Osteocyte (in vitro differentiated cells): ENCODE measurements at regions not wholly inside any gene's neighbourhood (a gene's known extent, or its start where the extent isn't known, plus 50 kb on each side); places are given as distances from the start of the nearest gene placed in this dataset.

Experiments used
- DNase-seq: peaks from one replicate; pipeline ENCODE4 v3.0.0; 2021; ENCODE audit warnings: mixed read lengths; ENCODE audit not compliant: unreplicated experiment; ENCODE audit errors: extremely low spot score
- H3K27ac Mint-ChIP-seq: one replicate; pipeline ENCODE4 v1.8.0; 2021; ENCODE audit warnings: mild to moderate bottlenecking, mixed read lengths; ENCODE audit not compliant: unreplicated experiment
- H3K27me3 Mint-ChIP-seq: one replicate; pipeline ENCODE4 v1.8.0; 2021; ENCODE audit warnings: mixed read lengths; ENCODE audit not compliant: unreplicated experiment
- H3K36me3 Mint-ChIP-seq: one replicate; pipeline ENCODE4 v1.8.0; 2021; ENCODE audit warnings: mixed read lengths; ENCODE audit not compliant: unreplicated experiment
- H3K4me1 Mint-ChIP-seq: one replicate; pipeline ENCODE4 v1.8.0; 2021; ENCODE audit warnings: mixed read lengths; ENCODE audit not compliant: unreplicated experiment
- H3K4me3 Mint-ChIP-seq: one replicate; pipeline ENCODE4 v1.8.0; 2021; ENCODE audit warnings: mild to moderate bottlenecking, moderate library complexity, mixed read lengths; ENCODE audit not compliant: unreplicated experiment
- H3K9me3 Mint-ChIP-seq: one replicate; pipeline ENCODE4 v1.8.0; 2021; ENCODE audit warnings: mixed read lengths; ENCODE audit not compliant: unreplicated experiment
- TF ChIP-seq, protein P1 (sequence below): fragments of 200-600 bp; sonication (generic); IDR thresholded peaks from 2 replicates; pipeline ENCODE4 v1.5.0; 2021; ENCODE audit warnings: antibody characterized with exemption, mild to moderate bottlenecking, moderate library complexity

DNA sequence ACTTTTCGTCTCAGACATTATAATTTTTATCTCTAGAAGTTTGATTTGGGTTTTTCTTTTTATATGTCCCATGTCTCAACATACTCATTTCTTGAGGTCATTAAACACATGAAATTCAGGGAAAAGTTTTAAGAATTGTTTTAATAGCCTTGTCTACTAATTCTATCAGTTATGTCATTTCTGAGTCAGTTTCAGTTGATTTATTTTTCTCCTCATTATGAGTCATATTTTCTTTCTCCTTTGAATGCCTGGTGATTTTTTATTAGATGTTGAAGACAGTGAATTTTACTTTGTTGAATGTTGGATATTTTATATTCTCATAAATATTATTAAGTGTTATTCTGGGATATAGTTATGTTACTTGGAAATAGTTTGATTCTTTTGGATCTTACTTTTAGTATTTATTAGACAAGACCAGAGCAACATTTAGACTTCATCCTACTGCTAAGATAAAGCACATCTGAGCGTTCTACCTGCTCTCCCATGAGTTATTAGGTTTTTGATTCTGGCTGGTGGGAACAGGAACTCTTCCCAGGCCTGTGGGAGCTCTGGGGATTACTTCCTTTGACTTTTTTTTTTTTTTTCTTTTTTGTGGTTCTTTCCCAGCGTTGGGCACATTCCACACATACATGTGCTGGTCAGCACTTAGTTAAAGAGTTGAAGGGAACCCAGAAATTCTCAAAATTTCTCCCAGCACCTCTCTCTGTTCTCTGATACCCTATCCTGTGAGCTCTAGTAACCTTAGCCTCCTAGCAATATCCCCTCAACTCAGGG, 1157.7 kb downstream of the BCL11B start:
- H3K27me3 Mint-ChIP-seq, result no peaks in the 10 kb centered on the region
- peaks cover 27% of the 10 kb centered on the region for H3K9me3 Mint-ChIP-seq
- no peak overlapping the region for H3K27ac Mint-ChIP-seq
- no peak for DNase-seq
- no peak overlapping the region for H3K4me3 Mint-ChIP-seq
- no peaks in the 10 kb centered on the region for H3K4me1 Mint-ChIP-seq
- TF ChIP-seq, protein P1, sequence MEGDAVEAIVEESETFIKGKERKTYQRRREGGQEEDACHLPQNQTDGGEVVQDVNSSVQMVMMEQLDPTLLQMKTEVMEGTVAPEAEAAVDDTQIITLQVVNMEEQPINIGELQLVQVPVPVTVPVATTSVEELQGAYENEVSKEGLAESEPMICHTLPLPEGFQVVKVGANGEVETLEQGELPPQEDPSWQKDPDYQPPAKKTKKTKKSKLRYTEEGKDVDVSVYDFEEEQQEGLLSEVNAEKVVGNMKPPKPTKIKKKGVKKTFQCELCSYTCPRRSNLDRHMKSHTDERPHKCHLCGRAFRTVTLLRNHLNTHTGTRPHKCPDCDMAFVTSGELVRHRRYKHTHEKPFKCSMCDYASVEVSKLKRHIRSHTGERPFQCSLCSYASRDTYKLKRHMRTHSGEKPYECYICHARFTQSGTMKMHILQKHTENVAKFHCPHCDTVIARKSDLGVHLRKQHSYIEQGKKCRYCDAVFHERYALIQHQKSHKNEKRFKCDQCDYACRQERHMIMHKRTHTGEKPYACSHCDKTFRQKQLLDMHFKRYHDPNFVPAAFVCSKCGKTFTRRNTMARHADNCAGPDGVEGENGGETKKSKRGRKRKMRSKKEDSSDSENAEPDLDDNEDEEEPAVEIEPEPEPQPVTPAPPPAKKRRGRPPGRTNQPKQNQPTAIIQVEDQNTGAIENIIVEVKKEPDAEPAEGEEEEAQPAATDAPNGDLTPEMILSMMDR, result no peak
- no peaks in the 10 kb centered on the region for H3K36me3 Mint-ChIP-seq

DNA sequence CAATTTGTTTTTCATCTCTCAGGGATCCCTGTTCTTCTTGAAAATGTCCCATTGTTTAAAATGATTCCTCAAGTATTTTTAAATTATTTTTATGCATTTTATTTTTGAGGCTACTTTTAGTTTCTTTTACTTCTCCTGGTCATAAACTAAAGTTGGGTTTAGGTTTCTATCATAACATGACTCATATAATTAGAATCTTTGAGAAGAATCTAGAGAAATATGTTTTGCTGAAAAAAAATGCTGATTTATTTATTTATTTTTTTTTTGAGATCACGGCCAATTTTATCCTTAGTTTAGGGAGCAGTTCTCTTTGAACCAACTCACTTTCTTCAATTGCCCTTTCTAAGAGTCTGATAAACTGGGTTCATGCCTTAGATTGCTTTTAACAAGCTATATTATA, 1157.1 kb downstream of the BCL11B start:
- DNase-seq, result no peak
- H3K27me3 Mint-ChIP-seq, result no peaks in the 10 kb centered on the region
- TF ChIP-seq, protein P1, result no peak
- no peak overlapping the region for H3K27ac Mint-ChIP-seq
- no peaks in the 10 kb centered on the region for H3K4me1 Mint-ChIP-seq
- H3K9me3 Mint-ChIP-seq, result peaks cover 26% of the 10 kb centered on the region
- H3K4me3 Mint-ChIP-seq, result no peak overlapping the region
- H3K36me3 Mint-ChIP-seq, result no peaks in the 10 kb centered on the region

DNA sequence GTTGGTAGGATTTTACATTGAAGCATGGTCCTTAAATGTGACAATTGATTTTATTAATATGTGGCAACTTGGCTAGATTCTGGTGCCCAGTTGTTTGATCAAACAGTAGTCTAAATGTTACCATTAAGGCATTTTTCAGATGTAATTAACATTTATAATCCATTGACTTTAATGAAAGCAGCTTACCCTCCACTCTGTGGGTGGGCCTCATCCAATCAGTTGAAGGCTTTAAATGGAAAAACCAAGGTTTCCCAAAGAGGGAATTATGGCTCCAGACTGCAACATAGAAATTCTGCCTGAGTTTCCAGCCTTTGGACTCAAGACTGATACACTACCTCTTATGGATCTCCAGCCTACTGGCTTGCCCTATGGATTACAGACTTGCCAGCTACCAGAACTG, 1153.2 kb downstream of the BCL11B start:
- H3K4me1 Mint-ChIP-seq, result no peaks in the 10 kb centered on the region
- TF ChIP-seq, protein P1, result no peak
- H3K9me3 Mint-ChIP-seq, result peaks cover 33% of the 10 kb centered on the region
- H3K27me3 Mint-ChIP-seq, result no peaks in the 10 kb centered on the region
- no peak overlapping the region for H3K27ac Mint-ChIP-seq
- no peak overlapping the region for H3K4me3 Mint-ChIP-seq
- H3K36me3 Mint-ChIP-seq, result no peaks in the 10 kb centered on the region
- DNase-seq, result no peak

DNA sequence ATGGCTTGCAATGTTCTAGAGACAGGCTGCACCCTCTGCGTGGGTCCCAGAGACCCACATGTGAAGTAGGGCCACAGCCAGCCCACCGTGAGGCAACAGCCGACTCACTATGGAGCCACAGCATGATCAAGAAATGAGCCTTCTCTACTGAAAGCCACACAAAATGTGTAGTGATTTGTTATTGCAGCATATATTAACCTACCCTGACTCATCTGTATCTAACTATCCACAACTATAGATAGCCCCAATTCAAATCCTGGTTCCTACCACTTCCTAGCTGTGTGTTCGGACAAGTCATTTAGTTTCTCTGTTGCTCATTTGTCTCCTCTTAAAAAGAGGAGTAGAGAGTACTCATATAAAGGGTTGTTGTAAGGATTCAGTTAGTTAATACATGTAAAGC, 1152.3 kb downstream of the BCL11B start:
- no peak for DNase-seq
- Mint-ChIP-seq H3K4me3 (no peak overlapping the region), H3K36me3 (no peaks in the 10 kb centered on the region), H3K9me3 (peaks cover 39% of the 10 kb centered on the region), H3K27ac (no peak overlapping the region), H3K4me1 (no peaks in the 10 kb centered on the region), H3K27me3 (no peaks in the 10 kb centered on the region)
- TF ChIP-seq, protein P1, result no peak

DNA sequence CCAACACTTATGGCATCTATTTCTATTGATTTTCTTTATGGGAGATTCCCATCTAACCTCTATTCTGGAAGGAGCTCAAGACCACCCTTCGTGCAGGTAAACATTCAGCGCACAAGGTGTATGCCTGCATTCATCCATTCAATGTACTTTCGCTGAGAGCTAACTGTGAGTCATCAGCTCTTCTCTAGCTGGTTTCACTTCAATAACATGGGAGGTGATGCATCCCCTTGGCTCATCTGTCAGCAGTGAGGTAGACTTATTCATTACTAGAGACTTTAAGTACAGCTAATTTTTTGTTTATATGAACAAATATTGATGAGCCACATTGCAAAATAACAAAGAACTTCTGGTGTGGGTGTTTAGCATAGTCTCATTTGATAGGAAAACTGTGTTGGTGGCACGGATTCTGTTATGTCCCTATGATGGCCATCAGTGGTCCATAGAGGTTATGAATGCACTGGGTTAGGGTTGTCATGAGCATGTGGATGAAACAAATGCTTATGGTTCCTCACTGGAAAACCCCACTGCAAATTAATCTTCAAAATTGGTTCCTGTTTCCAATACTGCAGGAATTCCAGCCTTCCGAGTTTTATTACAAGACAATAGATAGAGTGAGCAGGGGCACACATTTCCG, 1151.0 kb downstream of the BCL11B start:
- Mint-ChIP-seq H3K27me3 (no peaks in the 10 kb centered on the region), H3K27ac (no peak overlapping the region), H3K4me1 (no peaks in the 10 kb centered on the region), H3K9me3 (peaks cover 30% of the 10 kb centered on the region), H3K36me3 (no peaks in the 10 kb centered on the region), H3K4me3 (no peak overlapping the region)
- TF ChIP-seq, protein P1, result no peak
- DNase-seq, result no peak
